NCI-H128 (cell line): ENCODE measurements at regions not wholly inside any gene's neighbourhood (a gene's known extent, or its start where the extent isn't known, plus 50 kb on each side); places are given as distances from the start of the nearest gene placed in this dataset.

Source experiments
- DNase-seq: peaks from one replicate; lab custom pipeline; 2025; ENCODE audit not compliant: unreplicated experiment; lab: John Stamatoyannopoulos, UW

DNA sequence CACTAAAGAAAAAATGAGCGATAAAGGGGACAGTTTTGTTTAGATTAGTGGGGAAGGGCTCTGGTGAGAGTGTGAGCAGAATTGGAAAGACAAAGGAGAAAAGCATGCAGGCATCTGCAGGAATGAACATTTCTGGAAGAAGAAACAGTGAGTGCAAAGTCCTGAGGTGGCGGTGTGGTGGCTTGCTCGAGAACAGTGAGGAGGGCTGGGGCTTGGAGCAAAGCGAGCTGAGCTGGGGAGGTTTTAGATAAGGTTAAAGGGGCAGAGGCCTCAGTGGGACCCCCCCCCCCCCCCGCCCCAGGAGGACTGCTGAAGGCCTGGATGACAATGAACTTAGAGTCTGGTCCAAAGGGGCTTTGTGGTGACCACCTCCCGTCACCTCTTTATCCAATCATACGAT, 202.7 kb upstream of the MVB12B start:
- DNase-seq = no peak

DNA sequence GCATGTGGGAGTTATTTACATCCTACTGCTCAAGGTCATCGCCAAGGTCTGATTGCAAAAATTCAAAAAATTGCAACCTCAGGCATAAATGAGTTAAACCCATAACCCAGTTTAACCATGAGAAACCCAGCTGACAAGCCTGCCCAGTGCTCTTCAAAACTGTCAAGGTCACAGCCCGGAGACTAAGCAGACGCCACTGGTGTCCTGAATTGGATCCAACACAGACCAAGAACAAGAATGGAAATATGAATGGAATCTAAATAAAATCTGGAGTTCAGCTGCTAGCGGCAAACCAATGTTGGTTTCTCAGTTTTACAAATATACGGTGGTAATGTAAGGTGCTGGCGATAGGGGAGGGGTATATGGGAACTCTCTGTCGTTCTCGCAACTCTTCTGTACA, 201.5 kb upstream of the MVB12B start:
- DNase-seq = no peak

DNA sequence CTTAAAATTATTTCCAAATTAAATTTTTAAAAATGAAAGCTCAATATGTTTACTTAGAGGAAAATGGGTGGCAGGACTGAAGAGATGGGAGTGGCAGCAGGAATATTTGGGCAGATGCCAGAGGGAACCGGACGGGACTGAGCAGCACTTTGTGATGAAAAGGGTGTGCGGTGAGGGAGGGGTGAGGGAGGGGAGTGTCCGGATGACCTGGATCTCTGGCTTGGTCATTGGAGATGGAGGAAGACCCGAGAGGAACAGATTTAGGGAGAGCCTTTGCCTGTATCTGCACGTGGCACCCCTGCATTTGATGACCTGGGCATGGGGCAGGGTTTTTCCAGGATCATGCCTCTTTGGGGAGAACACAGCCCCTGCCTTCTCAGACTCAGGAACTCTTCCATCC, 201.1 kb upstream of the MVB12B start:
- DNase-seq = no peak

DNA sequence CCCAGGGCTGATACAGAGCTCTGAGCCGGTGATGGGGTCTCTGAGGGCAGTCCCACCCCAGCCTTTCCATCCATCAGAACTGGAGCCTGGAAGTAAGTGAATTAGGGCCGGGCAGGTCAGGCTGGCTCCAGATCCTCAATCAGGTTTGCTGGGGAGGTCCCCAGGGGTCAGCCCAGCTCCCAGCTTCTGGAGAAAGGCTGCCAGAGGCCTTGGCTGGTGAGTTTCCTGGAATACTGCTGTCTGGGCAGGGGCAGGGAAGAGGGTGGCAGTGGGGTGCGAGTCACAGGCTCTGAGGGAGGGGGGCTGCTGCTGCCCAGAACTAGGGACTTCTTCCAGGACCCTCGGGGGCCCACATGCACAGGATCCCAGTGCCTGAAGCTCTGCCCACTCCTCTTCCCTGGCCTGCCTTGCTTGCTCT, 200.6 kb upstream of the MVB12B start:
- DNase-seq = no peak

DNA sequence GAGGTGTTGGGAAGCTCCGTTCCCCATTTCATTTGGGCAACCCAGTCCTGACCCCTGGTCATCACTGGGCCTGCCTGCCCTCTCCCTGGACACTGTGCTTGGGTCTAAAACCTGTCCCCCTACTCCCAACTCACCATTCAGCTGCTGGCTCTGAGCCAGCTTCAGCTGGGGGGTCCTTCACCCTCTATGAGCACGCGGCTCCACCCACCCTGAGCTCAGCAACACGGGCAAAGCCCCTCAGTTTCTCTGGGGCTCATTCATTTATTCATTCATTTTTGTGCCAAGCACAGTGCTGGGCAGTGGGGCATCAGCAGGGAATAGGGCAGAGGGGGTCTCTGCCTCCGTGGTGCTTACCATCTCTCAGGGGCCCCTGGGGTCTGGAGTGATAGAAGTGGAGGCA, 199.8 kb upstream of the MVB12B start:
- DNase-seq = no peak

DNA sequence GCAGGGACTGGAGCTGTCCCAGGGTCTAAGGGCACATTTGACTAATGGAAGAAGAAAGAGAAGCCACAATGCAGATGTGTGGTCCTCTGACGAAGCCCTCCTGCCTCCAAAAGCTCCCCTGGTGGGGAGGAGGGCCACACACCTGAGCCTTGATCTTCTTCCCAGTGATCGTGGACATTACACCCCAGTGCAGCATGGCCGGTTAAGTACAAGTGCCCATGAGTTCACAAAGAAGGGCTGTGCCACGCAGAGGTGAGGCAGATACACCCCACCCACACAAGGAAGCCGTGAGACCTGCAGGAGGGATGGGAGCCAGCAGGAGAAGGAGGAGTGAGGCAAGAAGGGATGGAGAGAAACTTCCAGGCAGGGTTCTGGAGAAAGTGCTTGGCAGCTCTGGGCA, 199.0 kb upstream of the MVB12B start:
- no peak for DNase-seq

DNA sequence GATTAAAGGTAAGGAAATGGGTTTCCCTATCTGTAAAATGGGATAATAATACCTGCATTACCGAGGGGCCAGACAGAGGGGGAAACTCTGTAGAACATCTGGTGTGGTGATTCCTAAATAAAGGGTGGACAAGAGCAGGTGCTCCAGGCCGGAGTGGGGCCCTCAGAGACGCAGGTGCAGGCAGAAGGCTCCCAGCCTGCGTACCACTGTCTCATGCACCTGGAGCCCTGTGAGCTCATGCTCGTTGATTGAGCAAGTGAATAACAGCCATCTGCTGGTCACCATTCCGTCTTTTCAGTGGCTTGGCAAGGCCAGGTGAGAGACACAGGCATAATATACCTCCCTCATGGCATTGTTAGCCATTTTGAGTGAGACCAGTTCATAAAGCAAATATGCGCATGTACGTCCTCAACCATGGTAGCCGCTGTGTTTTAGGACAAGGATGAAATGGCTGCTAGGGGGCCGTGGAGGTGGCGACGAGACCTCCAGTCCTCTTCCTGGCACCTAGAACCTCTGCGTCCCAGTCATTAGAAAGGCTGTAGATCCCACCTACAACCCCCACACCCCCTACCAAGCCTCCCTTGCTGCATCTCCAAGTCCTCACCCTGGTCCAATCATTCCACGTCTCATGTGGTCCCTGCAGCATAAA, 198.0 kb upstream of the MVB12B start:
- DNase-seq = no peak

DNA sequence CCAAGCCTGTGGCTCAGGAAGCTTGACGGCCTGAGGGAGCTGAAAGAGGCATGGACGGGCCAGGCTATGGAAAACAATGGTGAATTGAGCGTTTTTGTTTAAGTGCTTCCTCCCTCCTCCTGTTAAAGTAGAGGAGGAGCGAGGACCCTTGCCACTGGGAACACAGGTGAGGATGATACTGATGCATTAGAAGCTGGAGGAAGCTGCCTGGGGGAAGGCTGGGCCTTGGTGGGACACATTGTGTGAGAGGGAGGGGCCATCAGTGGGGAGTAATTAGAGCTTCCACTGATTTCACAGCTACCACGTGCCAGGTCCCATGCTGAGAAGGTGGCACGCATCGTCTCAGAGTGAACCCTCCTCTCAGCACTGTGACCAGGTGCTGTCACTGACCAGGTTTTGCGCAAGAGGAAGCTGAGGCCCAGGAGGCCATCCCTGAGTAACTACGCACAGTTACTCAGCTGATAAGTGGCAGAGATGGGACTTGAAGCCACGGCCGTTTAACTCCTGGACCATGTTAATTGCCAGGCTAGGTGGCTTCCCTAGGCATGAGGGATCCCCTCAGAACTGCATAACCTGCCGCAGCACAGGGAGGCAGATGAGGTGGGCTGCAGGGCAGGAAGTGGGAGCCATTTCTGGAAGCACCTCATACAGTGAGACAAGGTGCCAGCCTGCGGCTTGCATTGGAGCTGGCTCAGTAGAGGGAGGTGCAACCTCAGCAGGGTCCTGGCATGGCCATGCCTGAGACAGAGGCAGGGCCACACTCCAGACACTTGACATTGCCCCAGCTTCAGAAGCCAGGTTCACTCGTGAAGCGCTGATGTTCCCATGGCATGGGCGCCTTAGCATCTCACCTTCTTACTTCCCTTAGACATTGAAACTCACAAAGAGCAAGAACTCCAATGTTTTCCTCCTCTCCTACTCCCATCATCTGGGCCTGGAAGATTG, 195.3 kb upstream of the MVB12B start:
- DNase-seq = no peak

DNA sequence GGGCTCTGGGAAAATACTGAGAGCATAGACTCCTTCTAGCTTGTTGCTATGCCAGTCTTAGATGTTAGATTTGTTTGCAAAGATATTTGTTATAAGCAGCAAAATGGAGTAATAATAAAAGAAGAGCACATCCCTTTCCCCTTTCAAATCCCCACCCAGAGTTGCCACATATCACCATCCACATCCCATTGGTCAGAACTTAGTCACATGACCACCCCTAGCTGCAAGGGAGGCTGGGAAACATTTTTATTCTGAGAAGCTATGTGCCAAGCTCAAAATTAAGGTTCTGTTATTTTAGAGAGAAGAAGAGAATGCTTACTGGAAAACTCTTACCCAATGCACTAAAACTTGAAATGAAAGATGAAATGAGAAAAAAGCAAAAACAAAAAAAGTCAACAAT, 193.9 kb upstream of the MVB12B start:
- DNase-seq = no peak

DNA sequence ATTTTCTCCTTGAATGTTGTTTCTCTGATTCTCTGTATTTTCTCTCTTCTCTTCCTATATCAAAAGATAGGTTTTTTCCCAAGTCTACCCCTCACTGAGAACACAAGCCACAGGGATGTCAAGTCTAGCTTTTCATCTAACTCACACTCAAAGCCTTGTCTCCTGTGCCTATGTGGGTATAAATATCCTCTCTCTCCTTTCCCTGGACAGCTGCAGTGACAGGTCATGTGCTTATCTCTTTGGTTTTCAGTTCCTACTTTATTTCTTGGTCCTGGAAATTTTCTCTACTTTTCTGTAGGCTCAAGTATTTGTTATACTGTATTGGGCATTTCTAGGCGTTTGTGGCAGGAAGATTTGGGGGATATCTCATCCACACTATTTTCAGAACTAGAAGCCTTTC, 182.4 kb upstream of the MVB12B start:
- DNase-seq = no peak

DNA sequence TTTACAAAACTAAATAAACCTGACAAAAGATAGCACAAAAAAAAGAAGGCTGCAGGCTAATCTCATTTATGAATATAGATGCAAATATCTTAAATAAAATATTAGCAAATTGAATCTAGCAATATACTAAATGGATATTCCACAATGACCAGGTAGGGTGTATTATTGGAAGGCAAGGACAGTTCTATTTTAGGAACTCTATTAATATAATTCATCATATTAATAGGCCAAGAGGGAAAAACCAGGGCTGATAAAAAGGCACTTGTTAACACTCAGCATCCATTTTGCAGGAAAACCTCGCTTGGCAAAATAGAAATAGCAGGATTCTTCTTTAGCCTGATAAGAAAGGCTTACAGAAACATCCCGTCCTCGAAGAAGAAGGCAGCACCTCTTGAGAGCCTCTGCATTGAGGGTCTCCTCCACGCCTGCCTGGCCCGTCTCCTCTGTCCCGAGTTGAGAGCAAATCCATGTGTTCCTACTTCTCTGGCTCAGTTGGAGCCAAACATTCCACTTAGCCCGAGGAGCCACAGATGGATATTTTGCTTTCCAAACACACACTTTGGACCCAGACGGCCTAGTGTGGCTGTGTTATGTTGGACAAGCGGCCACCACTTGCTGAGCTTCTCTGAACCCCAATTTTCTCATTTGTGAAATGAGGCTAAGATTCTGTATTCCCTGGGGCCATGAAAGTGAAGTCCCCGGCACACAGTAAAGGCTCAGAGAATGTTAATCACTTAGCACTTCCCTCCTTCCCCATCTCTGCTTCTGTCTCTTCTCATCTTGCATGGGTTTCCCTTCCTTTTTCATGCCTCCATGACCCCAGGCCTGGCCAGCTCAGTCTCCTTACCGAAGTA, 181.8 kb upstream of the MVB12B start:
- no peak for DNase-seq

DNA sequence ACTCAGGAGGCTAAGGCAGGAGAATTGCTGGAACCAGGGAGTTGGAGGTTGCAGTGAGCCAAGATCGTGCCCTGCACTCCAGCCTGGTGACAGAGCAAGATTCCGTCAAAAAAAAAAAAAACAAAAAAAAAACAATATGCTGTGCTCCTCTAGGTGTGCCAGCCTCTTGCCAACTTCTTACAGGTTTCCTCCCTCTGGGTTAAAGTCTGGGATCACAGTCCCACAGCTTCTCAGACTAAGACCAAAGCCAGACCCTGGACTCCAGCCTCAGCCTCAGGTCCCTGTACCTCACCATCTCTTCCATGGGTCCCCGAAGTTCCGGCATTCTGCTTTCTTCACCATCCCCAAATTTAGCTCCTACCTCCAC, 180.8 kb upstream of the MVB12B start:
- DNase-seq = no peak

DNA sequence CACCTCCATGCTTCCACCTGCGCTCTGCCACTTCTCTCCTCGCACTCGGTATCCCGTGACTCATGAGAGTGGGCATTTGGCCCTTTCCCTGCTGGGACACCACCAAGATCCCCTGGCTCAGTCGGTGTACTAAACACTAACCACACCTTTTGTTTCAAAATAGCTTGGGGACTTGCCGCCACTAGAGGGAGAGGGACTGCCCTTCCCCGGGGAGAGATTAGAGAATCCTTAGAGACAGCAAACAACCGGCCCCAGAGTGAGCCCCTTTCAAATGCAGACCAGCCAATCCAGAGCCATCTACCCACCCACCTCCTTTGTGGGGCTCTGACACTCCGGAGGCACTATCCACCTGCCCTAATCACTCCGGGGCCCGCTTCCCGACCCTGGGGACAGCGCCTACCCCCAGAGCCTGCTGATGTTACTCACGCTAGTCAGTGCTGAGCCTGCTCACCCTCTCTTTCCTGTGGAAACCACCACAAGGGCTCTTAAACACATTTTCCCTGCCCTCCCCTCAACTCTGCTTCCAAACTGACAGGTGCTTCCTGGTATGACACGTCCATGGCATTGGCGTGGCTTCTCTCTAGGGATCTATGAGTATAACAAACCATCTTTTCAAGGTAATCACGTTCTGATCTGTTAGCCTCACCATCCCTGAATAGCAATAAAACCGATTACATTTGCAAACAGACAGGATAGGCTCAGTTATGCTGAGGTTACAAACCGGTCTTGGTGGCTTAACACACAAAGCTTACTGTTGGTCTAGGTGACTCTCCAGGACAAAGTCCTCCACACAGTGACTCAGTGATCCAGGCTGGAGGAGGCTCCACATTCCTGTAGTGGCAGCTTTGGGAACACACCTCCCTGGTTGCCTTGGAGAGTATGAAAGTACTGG, 180.1 kb upstream of the MVB12B start:
- DNase-seq = peak; percentile 25

DNA sequence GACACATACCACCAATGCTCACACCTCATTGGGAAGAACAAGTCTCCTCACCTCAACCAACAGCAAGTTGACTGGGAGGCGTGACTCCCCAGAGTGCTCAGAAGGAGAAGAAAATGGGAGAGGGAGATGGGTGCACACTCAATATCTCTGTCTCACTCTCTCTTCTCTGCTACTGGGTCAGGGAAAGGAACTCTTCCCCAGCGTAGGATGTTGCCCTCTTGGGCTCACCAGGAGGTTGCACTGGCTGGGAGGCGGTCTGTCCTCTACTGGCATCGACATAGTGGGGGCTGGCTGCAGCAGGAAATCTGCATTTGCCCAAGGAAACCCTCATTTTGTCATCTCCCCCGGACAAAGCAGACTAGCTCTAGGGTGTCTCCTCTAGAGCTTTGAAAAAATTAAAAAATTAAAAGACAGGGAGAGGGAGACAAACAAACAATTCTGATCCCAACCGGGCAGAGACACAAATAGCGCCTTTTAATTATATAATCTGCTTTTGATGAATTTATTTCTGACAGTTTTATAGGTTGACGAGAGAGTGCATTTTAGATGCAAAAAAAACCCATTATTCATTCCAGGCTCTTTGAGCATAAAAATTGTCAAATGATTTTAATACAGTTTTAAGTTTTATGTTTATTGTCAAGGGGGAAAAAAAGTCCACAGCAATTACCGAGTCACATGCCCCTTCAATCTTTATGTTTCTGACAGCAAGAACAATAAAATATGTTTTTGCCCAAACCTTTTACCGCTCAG, 179.3 kb upstream of the MVB12B start:
- DNase-seq = no peak

DNA sequence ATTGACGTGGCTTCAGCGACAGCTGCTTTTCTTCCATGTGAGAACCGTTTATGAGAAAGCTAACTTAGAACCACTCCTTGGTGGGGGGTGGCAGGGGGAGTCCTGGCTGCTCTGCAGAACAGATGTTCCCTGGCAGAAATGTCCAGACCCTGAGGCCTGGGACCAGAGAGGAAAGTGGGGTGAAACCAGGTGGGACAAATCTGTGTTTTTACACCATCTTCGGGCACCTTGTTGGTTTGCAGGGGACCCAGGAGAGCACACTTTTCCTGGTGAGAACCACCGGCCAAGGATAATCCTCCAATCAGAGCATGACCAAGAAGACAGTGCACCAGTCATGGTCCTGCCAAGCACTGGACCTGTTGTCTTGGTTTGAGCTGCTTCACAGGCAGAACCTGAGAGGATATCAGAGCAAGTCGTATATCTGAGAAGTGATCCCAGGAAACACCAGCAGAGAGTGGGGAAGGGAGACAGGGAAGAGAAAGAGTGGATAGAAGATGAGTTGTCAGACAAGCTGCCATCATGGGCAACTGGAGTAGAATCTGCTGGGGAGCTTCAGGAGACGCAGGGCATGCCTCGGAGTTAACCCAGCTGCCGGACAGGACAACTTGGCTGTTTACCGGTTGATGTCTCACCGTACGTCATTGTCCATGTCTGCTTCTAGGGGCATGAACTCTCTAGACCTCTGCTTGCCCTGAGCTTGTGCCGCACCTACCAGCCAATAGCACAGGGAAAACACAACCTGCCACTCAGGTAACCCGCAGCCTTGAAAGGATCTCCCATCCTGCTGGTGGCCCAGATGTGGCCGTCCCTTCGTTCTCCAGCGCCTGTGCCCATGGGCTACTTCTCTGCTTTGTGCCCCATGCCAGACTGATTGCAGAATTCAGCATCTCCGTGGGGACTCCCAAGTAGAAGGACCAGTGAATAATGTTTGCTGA, 178.4 kb upstream of the MVB12B start:
- DNase-seq = no peak

DNA sequence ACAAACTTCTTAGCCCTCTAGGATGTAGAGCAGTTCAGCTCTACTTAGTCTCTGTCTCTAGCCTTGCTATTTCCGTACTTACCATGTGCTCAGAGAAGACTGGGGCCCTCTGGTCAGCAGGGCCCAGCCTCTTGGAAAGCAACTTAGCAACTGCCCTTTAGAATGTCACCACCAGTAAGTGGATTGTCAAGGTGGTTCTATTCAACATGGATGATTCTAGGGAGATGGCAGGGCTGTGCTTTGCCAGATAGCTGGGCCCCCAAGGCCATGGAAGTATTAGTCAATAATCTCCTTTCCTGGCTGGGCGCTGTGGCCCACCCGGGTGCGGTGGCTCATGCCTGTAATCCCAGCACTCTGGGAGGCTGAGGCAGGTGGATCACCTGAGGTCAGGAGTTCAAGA, 177.6 kb upstream of the MVB12B start:
- DNase-seq = no peak

DNA sequence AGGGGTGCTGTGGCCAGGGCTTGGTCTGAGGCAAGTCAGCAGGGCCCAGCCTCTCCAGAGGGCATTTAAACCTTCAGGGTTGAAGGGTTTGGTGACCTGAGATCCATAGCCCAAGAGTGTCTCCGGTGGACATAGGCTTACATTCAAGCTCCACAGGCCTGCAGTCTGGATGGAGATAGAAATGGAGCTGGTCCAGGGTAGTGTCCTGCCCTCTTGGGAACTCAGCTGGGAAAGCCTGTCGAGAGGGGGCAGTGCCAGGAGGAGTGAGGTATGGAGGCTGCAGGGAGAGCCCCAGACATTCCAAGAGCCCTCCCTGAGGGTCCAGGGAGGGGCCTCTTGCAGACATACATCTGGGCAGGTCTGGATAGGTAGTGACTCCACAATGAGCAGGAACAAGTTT, 177.0 kb upstream of the MVB12B start:
- no peak for DNase-seq

DNA sequence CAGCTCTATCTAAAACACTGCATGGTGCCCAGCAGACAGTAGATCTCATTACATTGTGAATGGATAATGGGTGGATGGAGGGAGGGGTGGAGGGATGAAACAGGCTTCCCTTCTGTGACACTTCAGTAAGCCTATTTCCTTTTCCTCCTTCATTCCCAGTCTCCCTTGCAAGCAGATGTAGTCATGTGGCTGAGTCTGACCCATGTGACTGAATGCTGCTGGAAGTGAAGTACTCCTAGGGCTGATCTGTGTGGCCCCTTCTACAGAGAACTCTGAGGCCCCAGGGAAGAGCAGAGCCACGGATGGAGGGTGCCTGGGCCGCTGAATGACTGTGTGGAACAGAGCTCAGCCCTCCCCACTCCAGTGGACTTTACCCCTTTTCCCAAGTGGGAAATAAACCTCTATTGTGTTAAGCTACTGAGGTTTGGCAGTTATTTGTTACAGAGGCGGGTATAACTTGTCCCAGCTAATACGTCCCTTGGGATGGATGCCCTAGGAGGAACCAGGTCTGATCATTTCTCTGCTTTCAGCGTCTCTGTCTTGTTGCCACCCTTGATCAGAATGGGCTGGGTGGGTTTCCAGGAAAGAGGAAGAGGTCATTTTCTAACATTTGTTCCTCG, 176.1 kb upstream of the MVB12B start:
- no peak for DNase-seq
